WTC11 (cell line): ENCODE measurements at regions not wholly inside any gene's neighbourhood (a gene's known extent, or its start where the extent isn't known, plus 50 kb on each side); places are given as distances from the start of the nearest gene placed in this dataset.

Experiments
- NFATC4 ChIP-seq: fragments of 250-450 bp; sonication (Bioruptor Pico); IDR thresholded peaks from 2 replicates; pipeline ENCODE4 v1.9.0; 2021; ENCODE audit warnings: mild to moderate bottlenecking
- TF ChIP-seq, protein P1 (sequence below): fragments of 200-600 bp; IDR thresholded peaks from 2 replicates; pipeline ENCODE4 v1.8.0; 2022; ENCODE audit warnings: antibody characterized with exemption
- TF ChIP-seq, protein P2 (sequence below): sonication (generic); formaldehyde crosslinking; IDR thresholded peaks from 2 replicates; pipeline ENCODE4 v1.8.1; 2022; ENCODE audit warnings: missing genetic modification reagents, borderline replicate concordance

DNA sequence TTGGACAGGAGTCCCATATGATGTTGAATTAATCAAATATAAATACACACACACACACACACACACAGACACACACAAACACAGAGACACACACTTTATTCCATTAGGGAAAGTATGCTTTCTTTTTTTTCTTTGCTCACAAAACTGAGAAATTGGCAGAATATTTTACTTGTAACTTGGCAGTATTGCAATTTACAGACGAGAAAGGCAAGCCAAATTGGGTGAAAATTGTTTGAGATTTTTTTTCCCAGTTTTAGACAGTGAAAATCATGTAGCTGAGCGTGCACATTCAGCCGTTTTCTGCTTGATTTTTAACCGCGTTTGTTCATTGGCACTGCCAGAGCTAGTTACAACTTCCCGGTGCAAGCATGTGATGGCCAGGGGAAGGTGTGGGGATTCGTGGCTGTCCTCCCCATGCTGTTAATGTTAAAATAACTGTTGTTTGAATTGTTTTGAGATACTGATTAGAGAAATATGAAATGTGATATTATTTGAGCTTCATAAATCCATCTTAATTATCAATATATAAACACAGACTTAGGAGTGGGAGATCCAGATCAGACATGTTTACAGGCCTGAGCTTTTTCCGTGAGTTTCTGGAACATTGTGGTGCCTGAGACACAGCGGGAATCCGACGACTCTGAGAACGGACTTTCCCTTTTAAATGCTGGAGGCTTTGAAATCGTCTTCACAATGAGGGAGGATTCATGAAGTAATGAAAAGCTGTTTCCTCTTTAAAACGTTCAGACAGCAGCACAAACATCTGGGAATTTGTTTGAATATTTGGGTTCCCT lies 125.5 kb downstream of the KCNRG start:
- TF ChIP-seq, protein P1, sequence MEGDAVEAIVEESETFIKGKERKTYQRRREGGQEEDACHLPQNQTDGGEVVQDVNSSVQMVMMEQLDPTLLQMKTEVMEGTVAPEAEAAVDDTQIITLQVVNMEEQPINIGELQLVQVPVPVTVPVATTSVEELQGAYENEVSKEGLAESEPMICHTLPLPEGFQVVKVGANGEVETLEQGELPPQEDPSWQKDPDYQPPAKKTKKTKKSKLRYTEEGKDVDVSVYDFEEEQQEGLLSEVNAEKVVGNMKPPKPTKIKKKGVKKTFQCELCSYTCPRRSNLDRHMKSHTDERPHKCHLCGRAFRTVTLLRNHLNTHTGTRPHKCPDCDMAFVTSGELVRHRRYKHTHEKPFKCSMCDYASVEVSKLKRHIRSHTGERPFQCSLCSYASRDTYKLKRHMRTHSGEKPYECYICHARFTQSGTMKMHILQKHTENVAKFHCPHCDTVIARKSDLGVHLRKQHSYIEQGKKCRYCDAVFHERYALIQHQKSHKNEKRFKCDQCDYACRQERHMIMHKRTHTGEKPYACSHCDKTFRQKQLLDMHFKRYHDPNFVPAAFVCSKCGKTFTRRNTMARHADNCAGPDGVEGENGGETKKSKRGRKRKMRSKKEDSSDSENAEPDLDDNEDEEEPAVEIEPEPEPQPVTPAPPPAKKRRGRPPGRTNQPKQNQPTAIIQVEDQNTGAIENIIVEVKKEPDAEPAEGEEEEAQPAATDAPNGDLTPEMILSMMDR: no peak
- no peak for TF ChIP-seq NFATC4 (CRISPR knock-in tag)
- TF ChIP-seq, protein P2, sequence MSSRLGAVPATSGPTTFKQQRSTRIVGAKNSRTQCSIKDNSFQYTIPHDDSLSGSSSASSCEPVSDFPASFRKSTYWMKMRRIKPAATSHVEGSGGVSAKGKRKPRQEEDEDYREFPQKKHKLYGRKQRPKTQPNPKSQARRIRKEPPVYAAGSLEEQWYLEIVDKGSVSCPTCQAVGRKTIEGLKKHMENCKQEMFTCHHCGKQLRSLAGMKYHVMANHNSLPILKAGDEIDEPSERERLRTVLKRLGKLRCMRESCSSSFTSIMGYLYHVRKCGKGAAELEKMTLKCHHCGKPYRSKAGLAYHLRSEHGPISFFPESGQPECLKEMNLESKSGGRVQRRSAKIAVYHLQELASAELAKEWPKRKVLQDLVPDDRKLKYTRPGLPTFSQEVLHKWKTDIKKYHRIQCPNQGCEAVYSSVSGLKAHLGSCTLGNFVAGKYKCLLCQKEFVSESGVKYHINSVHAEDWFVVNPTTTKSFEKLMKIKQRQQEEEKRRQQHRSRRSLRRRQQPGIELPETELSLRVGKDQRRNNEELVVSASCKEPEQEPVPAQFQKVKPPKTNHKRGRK (CRISPR knock-in tag): no peak
